ENCODE measurements at regions not wholly inside any gene's neighbourhood (a gene's known extent, or its start where the extent isn't known, plus 50 kb on each side); places are given as distances from the start of the nearest gene placed in this dataset.
A peak's percentile ranks its signal among the peaks of the same experiment; 100 is the strongest.

GRCh38 chr6:122307577-122307976 lies 91.9 kb upstream of the HSF2 start:
- no peak overlapping the region for H3K4me3 ChIP-seq

GRCh38 chr6:122308074-122308473 lies 91.4 kb upstream of the HSF2 start:
- H3K27ac ChIP-seq: no peak overlapping the region
- no peak overlapping the region for H3K4me3 ChIP-seq

More at GRCh38 chr6:122307577-122307976, 91.9 kb upstream of the HSF2 start:
- H3K27ac ChIP-seq: no peak overlapping the region

- H3K4me3 ChIP-seq: no peak overlapping the region
- H3K27ac ChIP-seq: no peak overlapping the region
Observed at GRCh38 chr6:122315842-122316241, 83.6 kb upstream of the HSF2 start.

- peak overlapping the region in 3 of 7 experiments; percentile 9 to 32 (median 15) for H3K4me3 ChIP-seq
- H3K27ac ChIP-seq: peak overlapping the region in 2 of 21 experiments; percentile 10 to 12
Observed at GRCh38 chr6:122322824-122323223, 76.6 kb upstream of the HSF2 start.

DNA sequence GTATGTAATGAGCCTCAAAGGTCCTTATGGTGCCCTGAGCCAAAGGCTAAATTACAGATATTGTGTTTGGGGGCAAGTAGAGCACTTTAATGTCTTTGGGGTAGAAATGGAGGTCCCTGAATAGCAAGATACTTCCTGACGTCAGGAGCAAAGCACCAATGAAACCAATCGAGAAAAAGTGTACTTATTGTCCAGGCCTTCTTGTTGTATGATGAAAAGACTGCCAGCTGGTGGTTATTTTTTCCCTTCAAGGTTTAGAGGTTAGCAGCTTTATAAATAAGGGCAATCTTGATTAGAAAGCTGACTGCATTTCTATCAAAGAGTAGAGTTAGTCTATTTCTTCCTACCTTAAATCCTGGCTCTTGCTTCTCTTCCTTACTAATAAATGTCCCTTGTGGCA lies 76.1 kb upstream of the HSF2 start:
- peak overlapping the region in 2 of 21 experiments; percentile 10 to 12 for H3K27ac ChIP-seq
- peak overlapping the region in 3 of 7 experiments; percentile 9 to 32 (median 15) for H3K4me3 ChIP-seq

DNA sequence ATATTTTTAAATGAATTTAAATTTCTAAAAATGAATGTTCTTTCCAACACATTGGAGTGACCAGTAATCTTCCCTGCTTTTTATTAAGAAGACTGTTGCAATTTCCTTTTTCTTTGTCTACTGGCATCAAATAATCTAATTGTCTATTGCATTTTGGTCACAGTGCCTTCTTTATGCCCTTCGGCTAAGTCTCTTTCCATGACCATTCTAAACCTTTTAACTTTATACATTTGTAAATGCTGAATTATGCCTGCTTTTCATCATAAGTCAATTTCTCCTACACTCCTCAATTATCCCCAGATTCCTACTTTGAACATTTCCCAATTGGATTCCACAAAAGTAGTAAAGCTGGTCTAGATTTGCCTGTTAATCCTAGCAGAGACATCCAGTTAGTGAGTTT lies 69.1 kb upstream of the HSF2 start:
- H3K4me3 ChIP-seq: no peak overlapping the region
- no peak overlapping the region for H3K27ac ChIP-seq

GRCh38 chr6:122337645-122338044 lies 61.8 kb upstream of the HSF2 start:
- H3K27ac ChIP-seq: no peak overlapping the region
- no peak overlapping the region for H3K4me3 ChIP-seq

- H3K4me3 ChIP-seq: no peak overlapping the region
- H3K27ac ChIP-seq: no peak overlapping the region
Observed at GRCh38 chr6:122339661-122340060, 59.8 kb upstream of the HSF2 start.

DNA sequence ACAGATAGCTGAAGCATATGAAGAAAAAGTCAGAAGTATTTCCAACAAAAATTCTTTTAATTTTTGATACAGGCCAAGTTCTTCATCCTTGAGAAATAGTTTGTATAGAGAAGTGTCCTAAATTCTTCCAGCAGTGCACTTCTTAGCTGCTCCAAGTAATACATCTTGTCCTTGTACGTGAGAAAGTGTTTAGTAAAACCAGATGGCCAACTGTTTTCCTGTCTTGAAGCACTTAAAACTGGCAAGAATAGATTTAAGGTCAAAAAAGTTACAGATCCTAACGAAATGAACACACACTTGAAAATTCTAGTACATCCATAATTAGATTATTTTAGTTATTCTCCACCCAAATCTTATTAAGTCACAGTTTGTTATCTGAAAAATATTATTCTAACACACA lies 52.2 kb upstream of the HSF2 start:
- peak overlapping the region in 1 of 21 experiments; percentile 58 for H3K27ac ChIP-seq
- no peak overlapping the region for H3K4me3 ChIP-seq

GRCh38 chr6:122347751-122348150 lies 51.7 kb upstream of the HSF2 start:
- Histone ChIP-seq H3K4me3 (no peak overlapping the region), H3K27ac (peak overlapping the region in 1 of 21 experiments; percentile 58)

All from skin epidermis (tissue), 12 donors.